ENCODE measurements at regions not wholly inside any gene's neighbourhood (a gene's known extent, or its start where the extent isn't known, plus 50 kb on each side); places are given as distances from the start of the nearest gene placed in this dataset.

DNA sequence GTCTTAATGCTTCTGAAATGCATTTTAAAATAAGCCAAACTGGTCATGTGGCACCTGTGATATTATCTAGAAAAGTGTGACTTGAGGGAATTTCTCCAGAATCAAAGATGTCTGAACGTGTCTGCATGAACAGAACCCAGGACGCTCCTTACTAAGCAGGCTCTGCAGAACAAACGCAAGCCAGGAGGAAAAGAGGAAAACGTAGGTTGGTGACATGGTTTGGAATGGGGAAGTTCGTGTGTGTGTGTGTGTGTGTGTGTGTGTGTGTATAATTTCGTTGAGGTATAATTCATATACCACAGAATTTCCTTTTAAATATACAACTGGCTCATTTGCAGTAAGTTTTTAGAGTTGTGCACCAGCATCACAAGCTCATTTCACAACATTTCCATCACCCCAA is 200.5 kb upstream of the FOXQ1 start:
- TF ChIP-seq CTCF (IDR thresholded peaks at IDR 0.05) (no peak), POLR2A (IDR thresholded peaks at IDR 0.05) (no peak)

Measured in testis (tissue), 2 donors.